SU-DHL-6 (cell line): ENCODE measurements at regions not wholly inside any gene's neighbourhood (a gene's known extent, or its start where the extent isn't known, plus 50 kb on each side); places are given as distances from the start of the nearest gene placed in this dataset.

Source experiments
- EZH2phosphoT487 ChIP-seq: fragments of 200-600 bp; sonication (generic), shearing (Covaris generic); conservative IDR thresholded peaks from 2 replicates; pipeline ENCODE4 v1.6.1; 2018; ENCODE audit warnings: mild to moderate bottlenecking, antibody characterized with exemption, low read length, moderate library complexity, mixed read lengths
- TF ChIP-seq, protein P1 (sequence below): fragments of 200-600 bp; sonication (generic); IDR thresholded peaks from one replicate; pipeline ENCODE4 v1.5.1; 2017; ENCODE audit warnings: antibody characterized with exemption, mild to moderate bottlenecking, low read length, moderate library complexity; ENCODE audit not compliant: insufficient read depth, poor library complexity, severe bottlenecking

DNA sequence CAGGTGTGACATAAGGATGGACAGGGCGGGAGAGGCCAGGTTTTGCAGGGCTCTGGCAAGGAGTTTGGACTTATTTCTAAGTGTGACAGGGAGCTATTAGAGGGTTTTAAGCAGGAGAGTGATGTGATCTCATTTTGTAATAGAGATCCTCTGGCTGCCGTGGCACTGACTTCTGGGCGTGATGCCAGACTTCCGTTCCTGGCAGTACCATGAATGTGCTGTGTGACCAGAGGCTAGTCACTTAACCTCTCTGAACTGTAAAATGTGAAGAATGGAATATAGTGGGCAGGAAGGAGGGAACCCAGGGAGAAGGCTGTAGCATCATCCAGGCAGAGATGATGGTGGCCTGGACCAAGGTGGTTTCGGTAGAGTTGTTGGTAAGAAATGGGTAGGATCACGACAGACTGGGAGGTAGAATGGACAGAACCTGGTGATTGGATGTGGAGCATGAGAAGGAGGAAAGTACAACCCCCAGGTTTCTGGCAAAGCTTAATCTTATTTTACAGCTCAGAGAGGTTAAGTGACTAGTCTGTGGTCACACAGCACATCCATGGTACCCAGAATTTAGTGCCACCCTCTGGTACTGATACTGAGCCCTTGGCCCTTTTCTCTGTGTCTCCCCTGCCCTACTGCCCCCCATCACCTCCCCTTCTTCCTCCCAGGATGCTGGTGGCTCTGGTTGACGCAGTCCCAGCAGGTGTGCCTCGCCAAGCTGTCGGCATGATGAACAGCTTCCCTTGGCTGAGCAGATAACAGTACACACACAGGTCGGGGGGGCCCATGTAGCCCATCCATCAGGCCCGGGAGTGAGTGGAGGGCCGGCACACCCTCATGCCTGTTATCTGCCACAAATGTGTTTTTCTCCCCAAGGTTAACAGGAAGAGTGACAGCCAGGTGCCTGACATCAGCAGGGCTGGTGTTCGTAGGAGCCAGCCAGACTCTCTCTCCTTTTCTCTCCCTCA, 52.9 kb upstream of the CTNNBL1 start:
- TF ChIP-seq, protein P1, sequence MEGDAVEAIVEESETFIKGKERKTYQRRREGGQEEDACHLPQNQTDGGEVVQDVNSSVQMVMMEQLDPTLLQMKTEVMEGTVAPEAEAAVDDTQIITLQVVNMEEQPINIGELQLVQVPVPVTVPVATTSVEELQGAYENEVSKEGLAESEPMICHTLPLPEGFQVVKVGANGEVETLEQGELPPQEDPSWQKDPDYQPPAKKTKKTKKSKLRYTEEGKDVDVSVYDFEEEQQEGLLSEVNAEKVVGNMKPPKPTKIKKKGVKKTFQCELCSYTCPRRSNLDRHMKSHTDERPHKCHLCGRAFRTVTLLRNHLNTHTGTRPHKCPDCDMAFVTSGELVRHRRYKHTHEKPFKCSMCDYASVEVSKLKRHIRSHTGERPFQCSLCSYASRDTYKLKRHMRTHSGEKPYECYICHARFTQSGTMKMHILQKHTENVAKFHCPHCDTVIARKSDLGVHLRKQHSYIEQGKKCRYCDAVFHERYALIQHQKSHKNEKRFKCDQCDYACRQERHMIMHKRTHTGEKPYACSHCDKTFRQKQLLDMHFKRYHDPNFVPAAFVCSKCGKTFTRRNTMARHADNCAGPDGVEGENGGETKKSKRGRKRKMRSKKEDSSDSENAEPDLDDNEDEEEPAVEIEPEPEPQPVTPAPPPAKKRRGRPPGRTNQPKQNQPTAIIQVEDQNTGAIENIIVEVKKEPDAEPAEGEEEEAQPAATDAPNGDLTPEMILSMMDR, result no peak
- no peak for TF ChIP-seq EZH2phosphoT487
